CD4-positive, CD25-positive, alpha-beta regulatory T cell (primary cell): ENCODE measurements at regions not wholly inside any gene's neighbourhood (a gene's known extent, or its start where the extent isn't known, plus 50 kb on each side); places are given as distances from the start of the nearest gene placed in this dataset.

Experiments
- ATAC-seq, 2 donors: fragments of 150-1000 bp; cut with Tn5 transposase; one replicate each; pipeline ENCODE4 v1.10.0; 2021; ENCODE audit warnings: low read depth in 2 of 2, moderate number of reproducible peaks in 2 of 2, moderate library complexity in 1 of 2
- DNase-seq, 3 donors: peaks; one replicate each; pipeline versions ENCODE4 v3.0.0 to v3.0.0-alpha.2; 2012 to 2022; ENCODE audit warnings: mixed read lengths in 1 of 3
- H3K27ac ChIP-seq: one replicate; pipeline ENCODE4 v1.7.0; 2013; ENCODE audit warnings: mild to moderate bottlenecking, low read length; ENCODE audit not compliant: insufficient read depth, poor library complexity, severe bottlenecking
- H3K27me3 ChIP-seq: one replicate; pipeline ENCODE4 v1.7.0; 2013; ENCODE audit warnings: low read length; ENCODE audit not compliant: control insufficient read depth, insufficient read depth
- H3K36me3 ChIP-seq: one replicate; pipeline ENCODE4 v1.7.0; 2013; ENCODE audit warnings: mild to moderate bottlenecking, low read length, moderate library complexity; ENCODE audit not compliant: control insufficient read depth, insufficient read depth
- H3K4me1 ChIP-seq: 2 replicates; pipeline ENCODE4 v1.7.0; 2013; ENCODE audit warnings: mild to moderate bottlenecking, low read length; ENCODE audit not compliant: insufficient read depth, control insufficient read depth, poor library complexity, severe bottlenecking
- H3K4me3 ChIP-seq: one replicate; pipeline ENCODE4 v1.7.0; 2013; ENCODE audit warnings: low read depth, mild to moderate bottlenecking, low read length, moderate library complexity
- H3K9me3 ChIP-seq, 2 experiments: 1 replicate in 1 of 2; 2 replicates in 1 of 2; pipeline ENCODE4 v1.7.0; 2013; ENCODE audit warnings: low read length in 2 of 2, mild to moderate bottlenecking in 1 of 2, moderate library complexity in 1 of 2; ENCODE audit not compliant: control insufficient read depth in 2 of 2
- H3K27ac Mint-ChIP-seq, 3 donors: one replicate each; pipeline ENCODE4 v1.8.0; 2020 to 2022; ENCODE audit warnings: mild to moderate bottlenecking in 3 of 3, mixed read lengths in 3 of 3, moderate library complexity in 2 of 3
- H3K27me3 Mint-ChIP-seq: one replicate; pipeline ENCODE4 v1.8.0; 2022; ENCODE audit warnings: mild to moderate bottlenecking, mixed read lengths
- H3K36me3 Mint-ChIP-seq: one replicate; pipeline ENCODE4 v1.8.0; 2020; ENCODE audit warnings: mixed read lengths
- H3K4me1 Mint-ChIP-seq, 4 donors: one replicate each; pipeline ENCODE4 v1.8.0; 2020 to 2022; ENCODE audit warnings: mixed read lengths in 4 of 4, mild to moderate bottlenecking in 1 of 4
- H3K4me3 Mint-ChIP-seq, 4 donors: one replicate each; pipeline ENCODE4 v1.8.0; 2020 to 2022; ENCODE audit warnings: mild to moderate bottlenecking in 4 of 4, mixed read lengths in 4 of 4, moderate library complexity in 3 of 4
- H3K9me3 Mint-ChIP-seq, 7 donors: one replicate each; pipeline ENCODE4 v1.8.0; 2020 to 2022; ENCODE audit warnings: mixed read lengths in 7 of 7, mild to moderate bottlenecking in 3 of 7, moderate library complexity in 2 of 7

DNA sequence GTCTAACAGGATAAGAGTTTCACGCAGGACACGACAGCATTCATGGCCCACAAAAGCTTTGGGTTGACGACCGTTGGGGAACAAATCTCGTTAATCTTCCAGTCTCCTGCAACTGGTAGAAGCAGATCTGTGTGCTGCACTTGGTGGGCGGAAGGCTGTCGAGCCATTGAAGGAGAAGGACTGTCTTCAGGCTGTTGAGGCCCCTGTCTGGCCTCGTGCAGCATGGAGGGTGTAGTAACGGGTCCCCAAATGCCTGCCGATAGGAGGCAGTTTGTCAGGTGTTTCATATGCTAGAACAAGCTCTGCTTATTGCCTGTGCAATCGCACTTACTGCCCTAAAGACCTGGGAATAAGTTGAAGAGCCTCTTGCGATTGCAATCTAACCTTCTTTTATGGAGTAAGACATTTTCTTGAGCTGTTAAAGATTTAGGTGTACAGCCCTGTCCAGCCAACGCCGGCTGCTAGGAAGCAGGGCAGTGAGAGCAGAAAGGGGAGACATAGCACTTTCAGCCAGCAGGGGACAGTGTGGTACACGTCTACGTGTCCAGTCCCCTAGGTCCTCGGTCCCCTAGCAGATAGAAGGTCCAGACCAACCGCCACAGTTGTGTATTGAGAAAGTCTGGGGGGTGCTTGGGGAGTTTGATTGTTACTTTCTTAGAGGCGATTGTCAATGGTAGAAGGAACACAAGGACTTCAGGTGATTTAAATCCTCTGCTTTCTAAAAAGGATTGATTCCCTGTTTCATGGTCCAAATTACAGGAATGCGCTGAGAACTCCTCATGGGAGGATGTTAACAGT is 102.3 kb upstream of the TMPRSS2 start:
- H3K27me3 Mint-ChIP-seq: peaks cover 15% of the 10 kb centered on the region
- peak in 1 of 3 donors; percentile 13 for DNase-seq
- H3K4me3 Mint-ChIP-seq: no peak overlapping the region
- Histone ChIP-seq H3K4me3 (no peak overlapping the region), H3K4me1 (no peaks in the 10 kb centered on the region), H3K27me3 (no peaks in the 10 kb centered on the region), H3K9me3 (no peaks in the 10 kb centered on the region), H3K27ac (no peak overlapping the region), H3K36me3 (no peaks in the 10 kb centered on the region)
- H3K36me3 Mint-ChIP-seq: no peaks in the 10 kb centered on the region
- no peak overlapping the region for H3K27ac Mint-ChIP-seq
- no peak for ATAC-seq
- H3K9me3 Mint-ChIP-seq: no peaks in the 10 kb centered on the region
- H3K4me1 Mint-ChIP-seq: no peaks in the 10 kb centered on the region

DNA sequence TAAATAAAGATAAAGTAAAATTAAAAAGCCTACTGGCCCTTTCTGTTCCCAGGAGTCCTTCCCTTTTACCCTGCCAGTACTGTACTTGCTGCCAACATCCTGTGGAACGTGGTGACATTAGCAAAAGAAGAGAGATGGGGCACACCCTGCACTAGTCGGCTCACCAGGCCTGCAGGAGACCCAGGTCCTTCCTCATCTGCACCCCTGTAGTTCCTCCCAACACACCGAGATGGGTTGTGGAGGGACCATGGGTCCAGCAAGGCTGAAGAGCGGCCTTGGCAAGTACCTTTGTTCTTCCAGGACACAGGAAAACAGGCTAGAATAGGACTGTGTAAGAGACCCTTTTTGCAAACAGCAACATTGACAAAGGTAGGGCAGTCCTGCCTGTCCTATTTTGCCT is 98.7 kb upstream of the TMPRSS2 start:
- Histone ChIP-seq H3K27ac (no peak overlapping the region), H3K9me3 (no peaks in the 10 kb centered on the region), H3K4me3 (no peak overlapping the region), H3K4me1 (no peaks in the 10 kb centered on the region), H3K36me3 (no peaks in the 10 kb centered on the region), H3K27me3 (no peaks in the 10 kb centered on the region)
- no peak for ATAC-seq
- Mint-ChIP-seq H3K36me3 (no peaks in the 10 kb centered on the region), H3K4me3 (no peak overlapping the region), H3K27me3 (peaks cover 20% of the 10 kb centered on the region), H3K4me1 (no peaks in the 10 kb centered on the region), H3K27ac (no peak overlapping the region), H3K9me3 (peaks cover 0 to 1% (median 0%) of the 10 kb centered on the region in 7 donors)
- no peak for DNase-seq

DNA sequence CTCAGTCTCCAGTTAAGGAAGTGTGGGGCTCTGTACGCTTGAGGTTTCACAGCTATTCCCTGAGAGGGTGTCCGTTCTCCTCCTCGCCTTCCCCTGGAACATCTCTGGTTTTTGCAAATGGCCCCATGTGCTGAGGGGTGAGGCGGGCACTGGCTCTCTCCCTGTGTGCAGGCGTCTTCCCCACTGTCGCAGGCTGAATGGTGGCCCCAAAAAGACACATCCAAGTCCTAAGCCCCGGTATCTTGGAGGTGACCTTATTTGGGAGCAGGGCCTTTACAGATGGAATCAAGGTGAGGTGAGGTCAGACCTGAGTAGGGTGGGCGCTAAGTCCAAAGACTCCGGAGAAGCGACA is 98.0 kb upstream of the TMPRSS2 start:
- Histone ChIP-seq H3K4me1 (no peaks in the 10 kb centered on the region), H3K27ac (no peak overlapping the region), H3K27me3 (no peaks in the 10 kb centered on the region), H3K36me3 (no peaks in the 10 kb centered on the region), H3K4me3 (no peak overlapping the region), H3K9me3 (no peaks in the 10 kb centered on the region)
- H3K27me3 Mint-ChIP-seq: peaks cover 22% of the 10 kb centered on the region
- no peak for ATAC-seq
- H3K36me3 Mint-ChIP-seq: no peaks in the 10 kb centered on the region
- H3K9me3 Mint-ChIP-seq: peaks cover 0 to 1% (median 0%) of the 10 kb centered on the region in 7 donors
- no peak for DNase-seq
- H3K27ac Mint-ChIP-seq: peak overlapping the region in 1 of 3 donors; percentile 43
- no peaks in the 10 kb centered on the region for H3K4me1 Mint-ChIP-seq
- H3K4me3 Mint-ChIP-seq: no peak overlapping the region

DNA sequence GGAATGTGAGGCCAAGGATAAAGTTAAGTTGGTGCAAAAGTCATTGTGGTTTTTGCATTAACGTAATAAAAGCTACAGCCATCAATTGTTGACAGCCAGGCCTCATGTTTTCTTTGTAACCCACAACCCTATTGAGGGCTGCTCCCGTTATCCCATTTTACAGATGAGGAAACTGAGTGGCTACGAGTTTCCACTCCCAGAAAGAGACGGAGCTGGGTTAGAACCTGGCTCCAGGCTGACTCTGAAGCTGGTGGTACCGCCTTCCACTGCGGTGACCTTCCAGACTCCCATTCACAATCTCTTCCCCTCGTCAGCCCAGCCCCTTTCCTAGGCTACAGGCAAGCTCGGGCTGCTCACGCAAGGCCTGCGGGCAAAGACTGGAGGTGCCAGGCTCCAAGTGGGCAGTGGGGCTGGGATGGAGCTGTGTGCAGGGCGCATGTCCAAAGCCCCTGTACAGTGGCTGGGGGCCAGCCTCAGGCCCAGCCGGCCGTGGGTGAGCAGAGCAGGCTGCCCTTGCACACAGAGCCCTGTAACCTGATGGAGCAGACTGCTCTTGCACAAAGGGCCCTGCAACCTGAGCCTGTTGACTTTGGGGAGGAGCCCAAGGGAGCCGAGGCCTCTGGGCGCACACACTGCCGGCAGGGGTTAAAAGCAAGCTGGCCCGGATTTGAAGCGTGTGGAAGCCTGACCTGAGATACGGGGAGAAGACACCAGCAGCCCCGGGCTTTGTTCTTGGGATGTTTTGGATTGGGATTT is 97.4 kb upstream of the TMPRSS2 start:
- no peaks in the 10 kb centered on the region for H3K4me1 ChIP-seq
- no peak overlapping the region for H3K4me3 ChIP-seq
- H3K4me1 Mint-ChIP-seq: no peaks in the 10 kb centered on the region
- no peak for DNase-seq
- H3K36me3 ChIP-seq: no peaks in the 10 kb centered on the region
- no peak for ATAC-seq
- H3K27ac Mint-ChIP-seq: no peak overlapping the region
- H3K9me3 Mint-ChIP-seq: peaks cover 0 to 1% (median 0%) of the 10 kb centered on the region in 7 donors
- no peak overlapping the region for H3K4me3 Mint-ChIP-seq
- H3K9me3 ChIP-seq: no peaks in the 10 kb centered on the region
- no peaks in the 10 kb centered on the region for H3K36me3 Mint-ChIP-seq
- peaks cover 22% of the 10 kb centered on the region for H3K27me3 Mint-ChIP-seq
- H3K27me3 ChIP-seq: no peaks in the 10 kb centered on the region
- no peak overlapping the region for H3K27ac ChIP-seq

DNA sequence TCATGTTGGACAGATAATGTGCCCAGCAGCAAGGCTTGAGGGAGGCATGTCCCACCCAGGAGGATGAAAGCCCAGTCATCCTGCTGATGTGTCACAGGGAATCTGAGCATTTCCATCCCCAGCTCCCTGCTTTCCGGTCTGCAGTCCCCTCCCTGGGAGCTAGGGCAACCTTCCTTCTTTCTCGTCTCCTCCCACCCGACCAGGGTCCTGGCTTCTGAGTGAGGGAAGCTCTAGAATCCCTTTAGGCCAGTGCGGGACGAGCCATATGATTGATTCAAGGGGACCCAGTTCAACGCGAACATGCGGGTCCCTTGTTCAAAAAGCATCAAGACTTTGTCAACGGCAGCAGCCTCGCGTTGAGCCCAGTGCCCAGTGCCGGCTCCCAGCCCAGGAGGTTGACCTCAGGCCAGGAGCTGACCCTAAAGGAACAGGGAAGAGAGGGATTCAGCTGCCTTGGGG is 96.7 kb upstream of the TMPRSS2 start:
- no peak overlapping the region for H3K27ac Mint-ChIP-seq
- Histone ChIP-seq H3K4me1 (no peaks in the 10 kb centered on the region), H3K4me3 (no peak overlapping the region), H3K36me3 (no peaks in the 10 kb centered on the region), H3K27me3 (no peaks in the 10 kb centered on the region), H3K27ac (no peak overlapping the region), H3K9me3 (no peaks in the 10 kb centered on the region)
- H3K27me3 Mint-ChIP-seq: peaks cover 22% of the 10 kb centered on the region
- H3K9me3 Mint-ChIP-seq: peaks cover 0 to 1% (median 0%) of the 10 kb centered on the region in 7 donors
- ATAC-seq (no peak), DNase-seq (no peak)
- H3K36me3 Mint-ChIP-seq: no peaks in the 10 kb centered on the region
- no peaks in the 10 kb centered on the region for H3K4me1 Mint-ChIP-seq
- no peak overlapping the region for H3K4me3 Mint-ChIP-seq

DNA sequence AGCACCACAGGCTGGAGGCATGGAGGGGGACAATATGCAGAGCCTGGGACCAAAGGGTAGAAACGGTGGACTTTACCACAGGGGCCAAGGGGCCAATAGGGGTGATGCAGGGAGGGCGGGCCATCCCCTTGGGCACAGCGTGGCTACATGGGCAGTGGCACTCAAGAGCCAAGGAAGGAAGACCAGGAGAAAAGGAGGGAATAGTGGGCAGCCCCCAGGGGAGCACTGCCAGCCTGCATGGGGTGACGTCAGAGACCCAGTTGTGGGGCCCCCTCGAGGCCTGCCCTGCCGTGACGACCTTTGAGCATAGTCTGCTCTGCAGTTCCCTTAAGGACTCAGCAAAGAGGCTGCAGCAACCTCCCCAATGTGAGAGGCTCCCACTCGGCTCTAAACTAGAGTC is 95.5 kb upstream of the TMPRSS2 start:
- Histone ChIP-seq H3K9me3 (no peaks in the 10 kb centered on the region), H3K4me1 (no peaks in the 10 kb centered on the region), H3K27me3 (no peaks in the 10 kb centered on the region), H3K27ac (no peak overlapping the region), H3K36me3 (no peaks in the 10 kb centered on the region), H3K4me3 (no peak overlapping the region)
- H3K27ac Mint-ChIP-seq: no peak overlapping the region
- ATAC-seq (no peak), DNase-seq (no peak)
- H3K27me3 Mint-ChIP-seq: peaks cover 17% of the 10 kb centered on the region
- no peak overlapping the region for H3K4me3 Mint-ChIP-seq
- H3K9me3 Mint-ChIP-seq: peaks cover 0 to 1% (median 0%) of the 10 kb centered on the region in 7 donors
- H3K4me1 Mint-ChIP-seq: no peaks in the 10 kb centered on the region
- no peaks in the 10 kb centered on the region for H3K36me3 Mint-ChIP-seq

DNA sequence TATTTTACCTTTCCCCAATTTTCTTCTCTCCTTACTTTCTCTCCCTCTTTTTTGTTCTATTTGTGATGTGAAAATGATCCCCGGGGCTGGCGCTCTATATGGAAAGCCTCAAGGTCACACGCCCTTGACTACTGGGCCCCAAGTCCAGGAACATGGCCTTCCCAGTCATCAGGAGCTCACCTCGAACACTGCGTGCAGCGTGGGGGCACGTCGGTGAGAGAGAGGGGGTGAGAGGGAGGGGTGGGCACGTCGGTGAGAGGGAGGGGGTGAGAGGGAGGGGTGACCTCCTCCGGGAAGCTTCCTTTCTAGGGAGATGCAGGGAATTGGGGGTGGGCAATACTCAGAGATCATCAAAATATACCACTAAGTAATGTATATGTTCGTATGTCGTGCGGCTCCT is 94.6 kb upstream of the TMPRSS2 start:
- H3K4me1 Mint-ChIP-seq: no peaks in the 10 kb centered on the region
- no peaks in the 10 kb centered on the region for H3K36me3 ChIP-seq
- H3K9me3 Mint-ChIP-seq: peaks cover 0 to 1% (median 0%) of the 10 kb centered on the region in 7 donors
- H3K4me3 Mint-ChIP-seq: no peak overlapping the region
- H3K36me3 Mint-ChIP-seq: no peaks in the 10 kb centered on the region
- H3K4me3 ChIP-seq: no peak overlapping the region
- no peaks in the 10 kb centered on the region for H3K9me3 ChIP-seq
- no peaks in the 10 kb centered on the region for H3K27me3 ChIP-seq
- peaks cover 12% of the 10 kb centered on the region for H3K27me3 Mint-ChIP-seq
- H3K27ac Mint-ChIP-seq: no peak overlapping the region
- H3K27ac ChIP-seq: no peak overlapping the region
- DNase-seq (no peak), ATAC-seq (no peak)
- H3K4me1 ChIP-seq: no peaks in the 10 kb centered on the region
